A673 (cell line): ENCODE measurements at regions not wholly inside any gene's neighbourhood (a gene's known extent, or its start where the extent isn't known, plus 50 kb on each side); places are given as distances from the start of the nearest gene placed in this dataset.

ENCODE experiments used
- BruUV-seq: library from RNA; stranded (reverse); fragments of 400-500 nt; replicated peaks from 2 replicates; lab custom pipeline; 2021; lab: Mats Ljungman, UMichigan
- CTCF ChIA-PET: fragments of 300-600 bp; sonication (Branson Sonifier 250); formaldehyde crosslinking; loops from one replicate; lab custom pipeline; 2022; ENCODE audit warnings: antibody characterized with exemption; lab: Charles Lee
- POLR2A ChIA-PET: fragments of 300-600 bp; sonication (Branson Sonifier 250); formaldehyde crosslinking; loops from one replicate; lab custom pipeline; 2022; ENCODE audit warnings: antibody characterized with exemption; ENCODE audit not compliant: low non-redundant PET; lab: Charles Lee
- DNase-seq: peaks from one replicate; pipeline ENCODE4 v3.0.0-alpha.2; 2015; ENCODE audit warnings: low spot score
- H3K27ac ChIP-seq: fragments of 200-600 bp; sonication (generic); 2 replicates; pipeline ENCODE4 v1.5.1; 2016; ENCODE audit warnings: mixed run types, low read depth, mild to moderate bottlenecking, mixed read lengths, antibody characterized with exemption, low read length; ENCODE audit not compliant: poor library complexity, severe bottlenecking
- H3K27me3 ChIP-seq: fragments of 200-600 bp; sonication (generic); replicated peaks from 2 replicates; pipeline ENCODE4 v1.6.1; 2017; ENCODE audit warnings: mixed run types, low read depth, mild to moderate bottlenecking, mixed read lengths, antibody characterized with exemption, low read length; ENCODE audit not compliant: insufficient read depth, poor library complexity
- H3K36me3 ChIP-seq: fragments of 200-600 bp; sonication (generic); 2 replicates; pipeline ENCODE4 v1.6.1; 2016; ENCODE audit warnings: mixed run types, mild to moderate bottlenecking, mixed read lengths, antibody characterized with exemption, low read length; ENCODE audit not compliant: insufficient read depth, poor library complexity, severe bottlenecking
- H3K4me1 ChIP-seq: fragments of 200-600 bp; sonication (generic); 2 replicates; pipeline ENCODE4 v1.6.1; 2017; ENCODE audit warnings: mixed run types, mild to moderate bottlenecking, mixed read lengths, antibody characterized with exemption, low read length; ENCODE audit not compliant: insufficient read depth, poor library complexity, severe bottlenecking
- H3K4me3 ChIP-seq: fragments of 200-600 bp; sonication (generic); 2 replicates; pipeline ENCODE4 v1.5.1; 2016; ENCODE audit warnings: low read depth, mixed run types, mild to moderate bottlenecking, mixed read lengths, low read length; ENCODE audit not compliant: poor library complexity, severe bottlenecking
- H3K9me3 ChIP-seq: fragments of 200-600 bp; sonication (generic); 2 replicates; pipeline ENCODE4 v1.6.1; 2016; ENCODE audit warnings: mixed run types, low read depth, mild to moderate bottlenecking, mixed read lengths, antibody characterized with exemption, low read length; ENCODE audit not compliant: poor library complexity, severe bottlenecking
- CTCF ChIP-seq: fragments of 300-800, 200-600 bp; sonication (generic); conservative IDR thresholded peaks from 2 replicates; pipeline ENCODE4 v1.5.1; 2017; ENCODE audit warnings: low read depth, mild to moderate bottlenecking, antibody characterized with exemption, low read length, moderate library complexity, mixed read lengths
- EZH2 ChIP-seq: fragments of 200-600 bp; sonication (generic); IDR thresholded peaks from 2 replicates; pipeline ENCODE4 v1.6.1; 2017; ENCODE audit warnings: borderline replicate concordance, low read depth, mild to moderate bottlenecking, mixed read lengths, antibody characterized with exemption, low read length; ENCODE audit not compliant: poor library complexity, severe bottlenecking
- intact Hi-C: fragments of 100-400 bp; cut with micrococcal nuclease; formaldehyde crosslinking; loops from one replicate; pipeline ENCODE4 v1.10.0; 2022; ENCODE audit not compliant: unreplicated experiment

- H3K4me3 ChIP-seq: no peak overlapping the region
- TF ChIP-seq CTCF (no peak), EZH2 (no peak)
- BruUV-seq: no TSS peak
- CTCF ChIA-PET: interaction anchor here (0.6 kb wide), 1 partner anchor 112 kb away, joined by 7 read pairs; no protein-coding TSS in a partner anchor
- H3K27me3 ChIP-seq: no peaks in the 10 kb centered on the region
- intact Hi-C loops: no loop called here
- no peaks in the 10 kb centered on the region for H3K4me1 ChIP-seq
- no peaks in the 10 kb centered on the region for H3K9me3 ChIP-seq
- POLR2A ChIA-PET: no interaction called here
- H3K36me3 ChIP-seq: no peaks in the 10 kb centered on the region
- no peak overlapping the region for H3K27ac ChIP-seq
- DNase-seq: no peak
These were observed 124.9 kb upstream of the CTTNBP2 start for GRCh38 chr7:117997862-117998825.

- POLR2A ChIA-PET: no interaction called here
- Histone ChIP-seq H3K27ac (no peak overlapping the region), H3K4me3 (no peak overlapping the region), H3K27me3 (no peaks in the 10 kb centered on the region), H3K4me1 (no peaks in the 10 kb centered on the region), H3K36me3 (no peaks in the 10 kb centered on the region), H3K9me3 (no peaks in the 10 kb centered on the region)
- BruUV-seq: no TSS peak
- no peak for DNase-seq
- CTCF ChIA-PET: interaction anchor here (0.5 kb wide), 1 partner anchor 1264 kb away, joined by 4 read pairs; no protein-coding TSS in a partner anchor
- TF ChIP-seq EZH2: no peak
- TF ChIP-seq CTCF: no peak
- intact Hi-C loops: no loop called here
These were observed 127.4 kb upstream of the CTTNBP2 start for GRCh38 chr7:118000480-118001202.

- intact Hi-C loops: no loop called here
- no TSS peak for BruUV-seq
These were observed 130.2 kb upstream of the CTTNBP2 start for GRCh38 chr7:118003476-118003875.

More at GRCh38 chr7:118003476-118003875, 130.2 kb upstream of the CTTNBP2 start:
- no peak for TF ChIP-seq CTCF
- no peak for TF ChIP-seq EZH2
- Histone ChIP-seq H3K27ac (no peak overlapping the region), H3K4me3 (no peak overlapping the region), H3K9me3 (no peaks in the 10 kb centered on the region), H3K36me3 (no peaks in the 10 kb centered on the region), H3K4me1 (no peaks in the 10 kb centered on the region), H3K27me3 (no peaks in the 10 kb centered on the region)
- CTCF ChIA-PET: no interaction called here
- POLR2A ChIA-PET: no interaction called here
- DNase-seq: no peak
